K562 (cell line): ENCODE measurements at regions not wholly inside any gene's neighbourhood (a gene's known extent, or its start where the extent isn't known, plus 50 kb on each side); places are given as distances from the start of the nearest gene placed in this dataset.

ENCODE experiments used
- CCAR2 ChIP-seq: fragments of 200-400 bp; formaldehyde crosslinking; IDR thresholded peaks from 2 replicates; pipeline ENCODE4 v1.6.1; 2017; ENCODE audit warnings: mild to moderate bottlenecking, low read depth, low read length
- CTBP1 ChIP-seq: fragments of 450-650 bp; IDR thresholded peaks from 2 replicates; pipeline ENCODE4 v1.6.1; 2016; ENCODE audit warnings: borderline replicate concordance
- ELF1 ChIP-seq: fragments of 200-800 bp; sonication (Bioruptor generic); IDR thresholded peaks from 2 replicates; pipeline ENCODE4 v1.6.1; 2016; ENCODE audit warnings: missing genetic modification characterization, missing compliant biosample characterization
- ELF4 ChIP-seq: fragments of 450-650 bp; formaldehyde crosslinking; IDR thresholded peaks from 2 replicates; pipeline ENCODE4 v1.4.0; 2022; ENCODE audit warnings: missing genetic modification characterization
- FOSL1 ChIP-seq: fragments of 200-800 bp; sonication (Bioruptor generic); conservative IDR thresholded peaks from 2 replicates; pipeline ENCODE4 v1.6.1; 2016; ENCODE audit warnings: missing genetic modification characterization, missing compliant biosample characterization
- FOXJ3 ChIP-seq: sonication (generic); formaldehyde crosslinking; IDR thresholded peaks from 2 replicates; pipeline ENCODE4 v1.4.0; 2020; ENCODE audit warnings: mild to moderate bottlenecking, missing genetic modification reagents
- HMGN3 ChIP-seq: IDR thresholded peaks from 2 replicates; pipeline ENCODE4 v1.6.1; 2011; ENCODE audit warnings: borderline replicate concordance, low read depth, mild to moderate bottlenecking, mixed read lengths, low read length; ENCODE audit not compliant: insufficient read length; ENCODE audit errors: extremely low read depth
- MYC ChIP-seq, 2 experiments: fragments of 250-450 bp in 1 of 2; sonication (Bioruptor Pico) in 1 of 2; IDR thresholded peaks; 2 replicates each; pipeline versions ENCODE4 v1.5.1 to v1.6.1; 2012 to 2021; ENCODE audit warnings: low read depth in 2 of 2, borderline replicate concordance in 1 of 2, improper control_type of control experiment in 1 of 2, low read length in 1 of 2, mild to moderate bottlenecking in 1 of 2, moderate library complexity in 1 of 2
- PHF20 ChIP-seq: fragments of 450-650 bp; IDR thresholded peaks from 2 replicates; pipeline ENCODE4 v1.6.1; 2018; ENCODE audit not compliant: partially characterized antibody
- RAD21 ChIP-seq, 2 experiments: fragments of 250-450 bp in 1 of 2; fragments of 450-650 bp in 1 of 2; sonication (Bioruptor Pico) in 1 of 2; formaldehyde crosslinking in 1 of 2; IDR thresholded peaks in 1 of 2; conservative IDR thresholded peaks in 1 of 2; 2 replicates each; pipeline versions ENCODE4 v1.4.0 to v1.8.0; 2020 to 2022; ENCODE audit warnings: mild to moderate bottlenecking in 2 of 2, moderate library complexity in 1 of 2
- SMARCA5 ChIP-seq: fragments of 450-650 bp; IDR thresholded peaks from 2 replicates; pipeline ENCODE4 v1.6.1; 2016
- TBL1XR1 ChIP-seq, 2 experiments: IDR thresholded peaks; 2 replicates each; pipeline ENCODE4 v1.6.1; 2012; ENCODE audit warnings: improper control_type of control experiment in 2 of 2, low read length in 2 of 2, mild to moderate bottlenecking in 1 of 2
- ZBTB1 ChIP-seq: sonication (generic); formaldehyde crosslinking; IDR thresholded peaks from 2 replicates; pipeline ENCODE4 v1.8.1; 2023; ENCODE audit warnings: missing genetic modification reagents, low read depth, mild to moderate bottlenecking, borderline replicate concordance
- ZNF583 ChIP-seq: fragments of 250-450 bp; sonication (Bioruptor Pico); IDR thresholded peaks from 2 replicates; pipeline ENCODE4 v1.4.0; 2020
- TF ChIP-seq, protein P1 (sequence below): fragments of 250-450 bp; sonication (Bioruptor Pico); IDR thresholded peaks from 2 replicates; pipeline ENCODE4 v1.5.0; 2021; ENCODE audit warnings: mild to moderate bottlenecking, moderate library complexity
- TF ChIP-seq, protein P2 (sequence below): fragments of 450-650 bp; IDR thresholded peaks from 2 replicates; pipeline ENCODE4 v1.6.1; 2016; ENCODE audit warnings: mild to moderate bottlenecking
- TF ChIP-seq, protein P3 (sequence below): conservative IDR thresholded peaks from 2 replicates; pipeline ENCODE4 v1.6.1; 2011; ENCODE audit warnings: low read depth, mild to moderate bottlenecking, low read length; ENCODE audit not compliant: control insufficient read depth
- TF ChIP-seq, protein P4 (sequence below): fragments of 450-650 bp; formaldehyde crosslinking; IDR thresholded peaks from 2 replicates; pipeline ENCODE4 v1.4.0; 2020; ENCODE audit warnings: mild to moderate bottlenecking, moderate library complexity

DNA sequence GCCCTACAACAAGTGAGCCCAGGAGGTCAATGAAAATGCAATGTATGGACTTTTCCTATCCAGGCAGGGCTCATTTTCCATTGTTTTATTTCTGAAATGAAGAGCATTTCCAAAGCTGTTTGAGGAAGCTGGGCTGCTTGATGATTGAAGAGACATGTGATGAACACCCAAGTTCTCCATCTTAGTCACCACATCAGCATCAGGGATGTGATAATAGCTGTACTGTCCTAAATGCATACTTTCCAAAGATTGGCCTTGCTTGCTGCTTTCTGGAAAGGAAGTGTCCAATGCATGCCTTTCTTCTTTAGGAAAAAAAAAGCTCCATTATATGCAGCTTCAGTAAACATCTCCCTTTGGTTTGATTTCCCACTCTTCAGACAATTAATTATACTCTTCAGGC is 425.9 kb upstream of the RUNX1 start (continued):
- TF ChIP-seq, protein P1, sequence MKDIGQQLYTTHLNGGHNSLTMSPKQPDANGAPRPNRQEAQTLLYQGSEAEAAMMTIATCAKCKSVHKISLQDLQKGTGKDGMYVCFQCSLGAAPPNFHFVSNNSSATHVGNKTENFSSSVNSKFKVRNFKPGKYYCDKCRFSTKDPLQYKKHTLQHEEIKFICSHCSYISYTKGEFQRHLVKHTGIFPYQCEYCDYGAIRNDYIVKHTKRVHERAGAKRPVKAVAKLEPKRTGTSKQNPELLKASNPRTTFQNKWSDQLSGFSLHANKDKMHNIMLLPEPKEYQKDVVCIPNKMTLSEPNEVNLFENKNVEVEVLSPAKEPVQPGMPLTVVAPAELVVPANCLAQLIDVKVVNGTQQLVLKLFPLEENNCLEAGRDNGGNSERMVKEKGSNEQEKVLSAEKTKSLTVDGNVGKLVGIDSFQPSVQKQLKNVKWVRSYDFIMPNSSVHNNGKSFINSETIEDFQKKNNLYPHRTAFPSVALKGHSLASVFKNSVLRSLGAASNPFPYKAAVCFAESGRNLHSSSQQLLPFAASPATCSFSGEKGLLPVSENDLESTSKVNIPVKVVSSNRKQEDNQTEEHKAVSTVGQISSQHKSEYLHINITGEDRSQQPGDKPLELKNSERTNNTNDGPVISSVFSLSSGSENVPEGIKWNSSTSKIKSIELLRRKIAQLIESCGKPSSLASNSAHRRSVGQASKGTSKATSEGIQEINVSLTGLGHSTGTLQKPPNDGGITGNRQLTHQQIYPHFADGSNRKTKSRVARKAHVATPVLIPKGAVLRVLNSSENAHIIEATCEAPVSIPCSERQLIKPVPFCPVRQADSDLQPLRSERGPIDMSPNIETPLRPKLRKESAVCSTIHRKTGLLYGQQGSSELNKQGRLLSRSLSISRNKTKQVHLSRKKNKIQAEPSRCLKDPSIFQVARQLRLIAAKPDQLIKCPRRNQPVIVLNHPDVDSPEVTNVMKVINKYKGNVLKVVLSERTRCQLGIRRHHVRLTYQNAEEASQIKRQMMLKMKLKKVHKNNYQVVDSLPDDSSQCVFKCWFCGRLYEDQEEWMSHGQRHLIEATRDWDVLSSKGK, result no peak
- no peak for TF ChIP-seq SMARCA5
- TF ChIP-seq TBL1XR1 (IDR thresholded peaks at IDR 0.05; ENCODE audit: low read length in 2 of 2), result no peak
- no peak for TF ChIP-seq FOXJ3 (CRISPR knock-in tag)
- TF ChIP-seq, protein P2, sequence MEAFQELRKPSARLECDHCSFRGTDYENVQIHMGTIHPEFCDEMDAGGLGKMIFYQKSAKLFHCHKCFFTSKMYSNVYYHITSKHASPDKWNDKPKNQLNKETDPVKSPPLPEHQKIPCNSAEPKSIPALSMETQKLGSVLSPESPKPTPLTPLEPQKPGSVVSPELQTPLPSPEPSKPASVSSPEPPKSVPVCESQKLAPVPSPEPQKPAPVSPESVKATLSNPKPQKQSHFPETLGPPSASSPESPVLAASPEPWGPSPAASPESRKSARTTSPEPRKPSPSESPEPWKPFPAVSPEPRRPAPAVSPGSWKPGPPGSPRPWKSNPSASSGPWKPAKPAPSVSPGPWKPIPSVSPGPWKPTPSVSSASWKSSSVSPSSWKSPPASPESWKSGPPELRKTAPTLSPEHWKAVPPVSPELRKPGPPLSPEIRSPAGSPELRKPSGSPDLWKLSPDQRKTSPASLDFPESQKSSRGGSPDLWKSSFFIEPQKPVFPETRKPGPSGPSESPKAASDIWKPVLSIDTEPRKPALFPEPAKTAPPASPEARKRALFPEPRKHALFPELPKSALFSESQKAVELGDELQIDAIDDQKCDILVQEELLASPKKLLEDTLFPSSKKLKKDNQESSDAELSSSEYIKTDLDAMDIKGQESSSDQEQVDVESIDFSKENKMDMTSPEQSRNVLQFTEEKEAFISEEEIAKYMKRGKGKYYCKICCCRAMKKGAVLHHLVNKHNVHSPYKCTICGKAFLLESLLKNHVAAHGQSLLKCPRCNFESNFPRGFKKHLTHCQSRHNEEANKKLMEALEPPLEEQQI, result no peak
- TF ChIP-seq ELF4 (CRISPR knock-in tag), result no peak
- TF ChIP-seq CCAR2, result no peak
- TF ChIP-seq ELF1 (tag), result no peak
- 0 out of 2 replicates have a peak, but pooled peaks have one; percentile 3 for TF ChIP-seq MYC (IDR thresholded peaks at IDR 0.05; ENCODE audit: low read depth, low read length)
- TF ChIP-seq MYC (CRISPR knock-in tag; IDR thresholded peaks at IDR 0.05; ENCODE audit: borderline replicate concordance, low read depth), result no peak
- TF ChIP-seq CTBP1, result peak; percentile 76
- TF ChIP-seq ZBTB1, result no peak
- peak; percentile 18; the same call in 1 of the 2 replicates for TF ChIP-seq FOSL1
- TF ChIP-seq PHF20, result no peak
- TF ChIP-seq, protein P3, sequence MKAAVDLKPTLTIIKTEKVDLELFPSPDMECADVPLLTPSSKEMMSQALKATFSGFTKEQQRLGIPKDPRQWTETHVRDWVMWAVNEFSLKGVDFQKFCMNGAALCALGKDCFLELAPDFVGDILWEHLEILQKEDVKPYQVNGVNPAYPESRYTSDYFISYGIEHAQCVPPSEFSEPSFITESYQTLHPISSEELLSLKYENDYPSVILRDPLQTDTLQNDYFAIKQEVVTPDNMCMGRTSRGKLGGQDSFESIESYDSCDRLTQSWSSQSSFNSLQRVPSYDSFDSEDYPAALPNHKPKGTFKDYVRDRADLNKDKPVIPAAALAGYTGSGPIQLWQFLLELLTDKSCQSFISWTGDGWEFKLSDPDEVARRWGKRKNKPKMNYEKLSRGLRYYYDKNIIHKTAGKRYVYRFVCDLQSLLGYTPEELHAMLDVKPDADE, result no peak
- TF ChIP-seq, protein P4, sequence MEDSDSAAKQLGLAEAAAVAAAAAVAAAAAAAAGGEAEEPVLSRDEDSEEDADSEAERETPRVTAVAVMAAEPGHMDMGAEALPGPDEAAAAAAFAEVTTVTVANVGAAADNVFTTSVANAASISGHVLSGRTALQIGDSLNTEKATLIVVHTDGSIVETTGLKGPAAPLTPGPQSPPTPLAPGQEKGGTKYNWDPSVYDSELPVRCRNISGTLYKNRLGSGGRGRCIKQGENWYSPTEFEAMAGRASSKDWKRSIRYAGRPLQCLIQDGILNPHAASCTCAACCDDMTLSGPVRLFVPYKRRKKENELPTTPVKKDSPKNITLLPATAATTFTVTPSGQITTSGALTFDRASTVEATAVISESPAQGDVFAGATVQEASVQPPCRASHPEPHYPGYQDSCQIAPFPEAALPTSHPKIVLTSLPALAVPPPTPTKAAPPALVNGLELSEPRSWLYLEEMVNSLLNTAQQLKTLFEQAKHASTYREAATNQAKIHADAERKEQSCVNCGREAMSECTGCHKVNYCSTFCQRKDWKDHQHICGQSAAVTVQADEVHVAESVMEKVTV (CRISPR knock-in tag), result no peak
- TF ChIP-seq HMGN3, result no peak
- TF ChIP-seq RAD21 (CRISPR knock-in tag; conservative IDR thresholded peaks at IDR 0.05 in 1 of 2, IDR thresholded peaks at IDR 0.05 in 1 of 2), result no peak
- TF ChIP-seq ZNF583 (CRISPR knock-in tag), result no peak
